ENCODE measurements at regions not wholly inside any gene's neighbourhood (a gene's known extent, or its start where the extent isn't known, plus 50 kb on each side); places are given as distances from the start of the nearest gene placed in this dataset.

GRCh38 chr3:16810593-16811367 lies 74.0 kb upstream of the PLCL2 start:
- DNase-seq, result no peak

GRCh38 chr3:16811950-16812349 lies 72.8 kb upstream of the PLCL2 start:
- no peak for DNase-seq

GRCh38 chr3:16813336-16813735 lies 71.4 kb upstream of the PLCL2 start:
- DNase-seq, result no peak

GRCh38 chr3:16816048-16816780 lies 68.5 kb upstream of the PLCL2 start:
- DNase-seq, result no peak

GRCh38 chr3:16817197-16817596 lies 67.6 kb upstream of the PLCL2 start:
- DNase-seq, result no peak

GRCh38 chr3:16818194-16818593 lies 66.6 kb upstream of the PLCL2 start:
- DNase-seq, result no peak

GRCh38 chr3:16818945-16819344 lies 65.8 kb upstream of the PLCL2 start:
- DNase-seq, result no peak

- DNase-seq, result no peak
Measured at GRCh38 chr3:16820485-16820884, 64.3 kb upstream of the PLCL2 start.

GRCh38 chr3:16821053-16821452 lies 63.7 kb upstream of the PLCL2 start:
- DNase-seq, result no peak

GRCh38 chr3:16824081-16824696 lies 60.6 kb upstream of the PLCL2 start:
- DNase-seq, result no peak

- DNase-seq, result peak; percentile 24
Measured at GRCh38 chr3:16825617-16826204, 59.0 kb upstream of the PLCL2 start.

- DNase-seq, result no peak
Measured at GRCh38 chr3:16828815-16829214, 55.9 kb upstream of the PLCL2 start.

GRCh38 chr3:16831846-16832245 lies 52.9 kb upstream of the PLCL2 start:
- no peak for DNase-seq

- no peak for DNase-seq
Measured at GRCh38 chr3:16834214-16834613, 50.5 kb upstream of the PLCL2 start.

- no peak for DNase-seq
Measured at GRCh38 chr3:16834753-16835152, 50.0 kb upstream of the PLCL2 start.
